Epithelial cell of esophagus (primary cell): ENCODE measurements at regions not wholly inside any gene's neighbourhood (a gene's known extent, or its start where the extent isn't known, plus 50 kb on each side); places are given as distances from the start of the nearest gene placed in this dataset.

Experiments used
- DNase-seq: peaks from one replicate; pipeline ENCODE4 v3.0.0; 2010; ENCODE audit warnings: low read depth
- H3K4me3 ChIP-seq: 2 replicates; pipeline ENCODE4 v1.5.1; 2011; ENCODE audit warnings: mild to moderate bottlenecking, low read length, control low read depth
- TF ChIP-seq, protein P1 (sequence below): IDR thresholded peaks from 2 replicates; pipeline ENCODE4 v1.5.1; 2011; ENCODE audit warnings: low read depth, mild to moderate bottlenecking, low read length, control low read depth, inconsistent platforms; ENCODE audit not compliant: insufficient read depth; ENCODE audit errors: missing control alignments

DNA sequence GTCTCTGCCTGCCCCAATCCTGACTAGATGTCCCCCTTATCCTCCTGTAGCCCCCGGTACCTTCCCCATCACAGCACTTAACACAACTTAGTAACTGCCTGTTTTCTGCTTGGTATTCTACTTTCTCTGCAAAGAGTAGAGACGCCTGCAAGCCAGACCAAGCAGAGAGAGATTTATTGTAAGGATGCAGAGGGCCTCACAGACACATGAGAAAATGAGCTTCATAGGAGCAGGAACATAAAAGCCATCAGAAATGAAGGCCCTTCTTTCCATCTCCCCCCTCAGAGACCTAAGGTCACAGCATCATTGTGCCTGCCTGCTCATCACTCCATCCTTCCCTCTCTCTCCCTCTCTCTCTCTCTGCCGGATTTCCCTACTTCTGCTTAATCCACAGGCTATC is 305.7 kb upstream of the NOCT start:
- DNase-seq: no peak
- TF ChIP-seq, protein P1, sequence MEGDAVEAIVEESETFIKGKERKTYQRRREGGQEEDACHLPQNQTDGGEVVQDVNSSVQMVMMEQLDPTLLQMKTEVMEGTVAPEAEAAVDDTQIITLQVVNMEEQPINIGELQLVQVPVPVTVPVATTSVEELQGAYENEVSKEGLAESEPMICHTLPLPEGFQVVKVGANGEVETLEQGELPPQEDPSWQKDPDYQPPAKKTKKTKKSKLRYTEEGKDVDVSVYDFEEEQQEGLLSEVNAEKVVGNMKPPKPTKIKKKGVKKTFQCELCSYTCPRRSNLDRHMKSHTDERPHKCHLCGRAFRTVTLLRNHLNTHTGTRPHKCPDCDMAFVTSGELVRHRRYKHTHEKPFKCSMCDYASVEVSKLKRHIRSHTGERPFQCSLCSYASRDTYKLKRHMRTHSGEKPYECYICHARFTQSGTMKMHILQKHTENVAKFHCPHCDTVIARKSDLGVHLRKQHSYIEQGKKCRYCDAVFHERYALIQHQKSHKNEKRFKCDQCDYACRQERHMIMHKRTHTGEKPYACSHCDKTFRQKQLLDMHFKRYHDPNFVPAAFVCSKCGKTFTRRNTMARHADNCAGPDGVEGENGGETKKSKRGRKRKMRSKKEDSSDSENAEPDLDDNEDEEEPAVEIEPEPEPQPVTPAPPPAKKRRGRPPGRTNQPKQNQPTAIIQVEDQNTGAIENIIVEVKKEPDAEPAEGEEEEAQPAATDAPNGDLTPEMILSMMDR: no peak

DNA sequence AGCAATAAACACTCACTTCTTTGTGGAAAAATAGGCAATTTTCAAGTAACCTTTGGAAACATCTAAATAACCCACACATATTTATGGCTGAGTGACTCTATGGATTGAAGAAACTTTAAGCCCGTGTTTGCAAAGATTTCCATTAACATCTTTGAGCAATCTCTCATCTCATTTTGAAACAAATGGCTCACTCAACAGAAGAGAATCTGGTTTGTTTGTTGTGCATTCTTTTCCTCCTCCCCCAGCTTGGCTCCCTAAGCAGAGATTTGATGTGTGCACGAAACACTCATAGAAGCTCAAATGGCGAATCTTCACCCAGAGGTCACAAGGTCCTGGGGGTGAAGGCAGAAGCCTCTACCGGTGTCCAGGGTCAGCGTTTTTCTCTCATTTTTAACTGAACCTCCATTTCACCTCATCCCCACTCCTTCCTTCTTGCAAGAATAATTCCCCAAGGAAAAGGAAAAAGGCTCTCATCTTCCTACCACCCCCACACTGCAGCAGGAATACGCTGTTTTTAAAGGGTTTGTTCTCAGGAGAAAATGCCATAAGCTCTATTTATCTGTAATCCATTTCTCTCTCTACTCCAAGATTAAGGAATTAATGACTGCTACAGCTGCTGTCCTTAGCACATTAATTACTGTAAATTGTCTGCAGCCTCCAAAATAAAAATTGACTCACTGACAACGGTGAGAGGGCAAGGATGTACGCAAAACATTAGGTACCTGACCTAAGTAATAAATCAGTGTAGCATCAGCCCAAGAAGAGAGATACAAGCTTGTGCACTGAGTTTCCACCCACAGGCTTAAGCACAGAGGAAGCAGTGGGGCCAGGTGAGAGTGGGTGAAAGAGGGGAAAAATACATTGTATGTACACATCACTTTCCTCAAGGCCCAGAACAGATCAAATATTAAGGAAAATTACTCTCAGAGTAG is 307.6 kb upstream of the NOCT start:
- no peak overlapping the region for H3K4me3 ChIP-seq
- TF ChIP-seq, protein P1: no peak

More for the DNA sequence above, 305.7 kb upstream of the NOCT start:
- H3K4me3 ChIP-seq: no peak overlapping the region

DNA sequence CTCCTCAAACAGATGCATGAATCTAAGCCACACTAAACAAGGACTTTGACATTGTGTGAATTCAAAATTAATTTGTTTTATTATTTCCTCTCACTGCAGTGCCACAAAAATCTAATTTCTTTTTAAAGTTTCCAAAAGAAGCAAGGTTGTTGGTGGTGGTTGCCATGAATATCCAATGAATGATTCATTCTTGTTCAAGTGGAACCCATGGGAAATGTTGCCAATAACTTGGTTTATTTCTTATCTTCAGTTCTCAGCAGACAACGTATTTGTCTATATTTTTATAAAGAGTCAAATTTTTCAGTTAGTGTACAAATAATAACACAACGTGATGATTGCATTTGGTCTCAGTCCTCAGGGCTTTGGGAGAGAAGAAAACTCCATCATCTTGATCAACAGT is 309.4 kb upstream of the NOCT start:
- no peak for DNase-seq
- H3K4me3 ChIP-seq: no peak overlapping the region
- TF ChIP-seq, protein P1: no peak

More for the DNA sequence above, 307.6 kb upstream of the NOCT start:
- no peak for DNase-seq

DNA sequence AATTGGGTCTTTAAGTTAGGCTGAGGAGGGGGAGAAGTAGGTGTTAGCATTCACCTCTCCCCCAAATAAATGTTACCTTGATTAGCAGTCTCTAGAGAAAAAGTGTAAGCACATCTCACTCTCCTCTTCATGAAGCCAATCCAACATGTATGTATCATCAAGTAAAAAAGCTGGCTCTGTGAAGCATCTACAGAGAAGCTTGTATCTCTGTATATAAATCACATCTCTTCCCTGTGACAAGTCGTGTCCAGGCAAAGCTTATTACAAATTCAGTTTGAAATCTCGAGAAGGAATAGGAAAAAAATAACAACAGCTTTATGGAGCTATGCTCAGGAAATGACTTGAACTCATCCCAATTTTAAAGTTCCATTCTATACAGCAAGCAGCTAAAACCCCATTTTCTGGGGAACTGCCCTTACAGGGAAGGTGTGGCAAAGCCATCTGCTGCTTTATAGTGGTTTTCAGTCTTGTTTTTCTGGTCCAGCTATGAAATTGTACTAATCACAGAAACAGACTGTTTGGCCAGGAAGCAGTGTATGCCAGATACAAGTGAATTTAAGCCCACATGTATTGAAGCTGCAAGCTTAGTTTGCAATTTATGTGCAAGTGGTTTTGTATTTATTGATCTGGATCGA is 313.3 kb upstream of the NOCT start:
- TF ChIP-seq, protein P1: no peak
- H3K4me3 ChIP-seq: no peak overlapping the region
- DNase-seq: no peak

DNA sequence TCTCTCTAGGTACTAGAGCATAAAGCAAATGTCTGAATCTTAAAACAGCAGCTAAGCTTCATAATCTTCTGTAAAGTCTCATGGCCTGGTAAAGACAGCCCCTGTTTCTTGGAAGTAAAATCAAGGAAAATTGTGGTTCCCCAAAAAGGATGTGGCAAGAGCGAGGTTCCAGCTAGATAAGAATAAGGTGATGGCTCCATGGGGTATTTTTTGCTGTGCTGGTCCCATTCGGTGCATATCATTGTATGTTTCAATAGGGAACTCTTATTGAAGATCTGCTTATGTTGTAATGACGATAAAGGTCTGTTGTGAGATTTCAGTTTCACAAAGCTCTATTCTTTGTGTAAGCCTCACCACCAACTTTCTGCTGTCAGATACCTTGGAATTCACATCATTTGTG is 316.9 kb upstream of the NOCT start:
- TF ChIP-seq, protein P1: no peak
- DNase-seq: no peak
- H3K4me3 ChIP-seq: no peak overlapping the region

DNA sequence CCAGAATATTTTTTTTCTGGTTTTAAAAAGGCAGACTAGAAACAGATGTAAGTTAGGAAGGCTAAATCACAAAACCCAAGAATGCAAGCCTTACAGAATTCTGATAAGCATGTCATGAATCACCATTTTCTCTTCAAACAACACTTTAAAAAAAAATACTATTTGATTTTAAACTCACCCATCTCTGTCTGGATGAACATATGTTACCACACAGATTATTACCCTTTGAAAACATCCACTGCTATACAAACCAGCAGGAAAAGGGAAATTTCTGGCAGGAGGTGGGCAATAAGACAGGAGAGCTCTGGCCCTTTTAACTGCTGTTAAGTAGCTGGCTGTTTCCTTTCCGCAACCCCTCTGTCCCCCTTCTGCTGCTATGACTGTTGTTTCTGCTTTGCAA is 317.7 kb upstream of the NOCT start:
- no peak for DNase-seq
- TF ChIP-seq, protein P1: no peak
- H3K4me3 ChIP-seq: no peak overlapping the region
